NB4 (cell line): ENCODE measurements at regions not wholly inside any gene's neighbourhood (a gene's known extent, or its start where the extent isn't known, plus 50 kb on each side); places are given as distances from the start of the nearest gene placed in this dataset.

Experiments used
- DNase-seq: peaks from one replicate; pipeline ENCODE4 v3.0.0; 2010; ENCODE audit warnings: low read depth
- H3K4me3 ChIP-seq: one replicate; pipeline ENCODE4 v1.5.1; 2011; ENCODE audit warnings: mild to moderate bottlenecking, low read depth, low read length, moderate library complexity
- MAX ChIP-seq: IDR thresholded peaks from 2 replicates; pipeline ENCODE4 v1.6.1; 2011; ENCODE audit warnings: low read depth, low read length
- MYC ChIP-seq: IDR thresholded peaks from 2 replicates; pipeline ENCODE4 v1.6.1; 2011; ENCODE audit warnings: low read depth, low read length
- POLR2A ChIP-seq: IDR thresholded peaks from 2 replicates; pipeline ENCODE4 v1.6.1; 2011; ENCODE audit warnings: mild to moderate bottlenecking; ENCODE audit not compliant: insufficient read length; ENCODE audit errors: extremely low read depth
- TF ChIP-seq, protein P1 (sequence below): IDR thresholded peaks from one replicate; pipeline ENCODE4 v1.5.1; 2012; ENCODE audit warnings: low read depth, low read length

- no peak for TF ChIP-seq MAX
- TF ChIP-seq, protein P1, sequence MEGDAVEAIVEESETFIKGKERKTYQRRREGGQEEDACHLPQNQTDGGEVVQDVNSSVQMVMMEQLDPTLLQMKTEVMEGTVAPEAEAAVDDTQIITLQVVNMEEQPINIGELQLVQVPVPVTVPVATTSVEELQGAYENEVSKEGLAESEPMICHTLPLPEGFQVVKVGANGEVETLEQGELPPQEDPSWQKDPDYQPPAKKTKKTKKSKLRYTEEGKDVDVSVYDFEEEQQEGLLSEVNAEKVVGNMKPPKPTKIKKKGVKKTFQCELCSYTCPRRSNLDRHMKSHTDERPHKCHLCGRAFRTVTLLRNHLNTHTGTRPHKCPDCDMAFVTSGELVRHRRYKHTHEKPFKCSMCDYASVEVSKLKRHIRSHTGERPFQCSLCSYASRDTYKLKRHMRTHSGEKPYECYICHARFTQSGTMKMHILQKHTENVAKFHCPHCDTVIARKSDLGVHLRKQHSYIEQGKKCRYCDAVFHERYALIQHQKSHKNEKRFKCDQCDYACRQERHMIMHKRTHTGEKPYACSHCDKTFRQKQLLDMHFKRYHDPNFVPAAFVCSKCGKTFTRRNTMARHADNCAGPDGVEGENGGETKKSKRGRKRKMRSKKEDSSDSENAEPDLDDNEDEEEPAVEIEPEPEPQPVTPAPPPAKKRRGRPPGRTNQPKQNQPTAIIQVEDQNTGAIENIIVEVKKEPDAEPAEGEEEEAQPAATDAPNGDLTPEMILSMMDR: no peak
- TF ChIP-seq MYC: no peak
- no peak for TF ChIP-seq POLR2A
- no peak overlapping the region for H3K4me3 ChIP-seq
- no peak for DNase-seq
Observed at GRCh38 chr10:78223088-78223487, 189.4 kb downstream of the RPS24 start.

DNA sequence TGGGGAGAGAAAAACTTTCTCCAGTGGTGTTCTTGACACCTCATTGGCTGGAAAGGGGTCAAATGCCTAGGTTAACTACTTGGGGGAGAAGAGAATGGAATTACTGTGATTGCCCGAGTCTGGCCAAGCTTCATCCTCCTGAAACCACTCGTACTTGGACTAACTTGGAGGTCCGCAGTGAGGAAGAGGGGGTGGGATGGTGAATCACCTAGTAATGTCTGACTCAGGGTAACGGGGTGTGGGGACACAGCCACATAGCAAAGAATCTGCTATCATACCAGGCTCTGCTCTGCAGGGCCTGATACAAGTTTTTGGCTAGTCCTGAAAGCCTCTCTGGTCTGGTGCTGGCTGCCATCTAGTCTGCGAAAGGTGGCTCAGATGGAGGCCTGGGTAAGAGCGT, 190.9 kb downstream of the RPS24 start:
- TF ChIP-seq, protein P1: no peak
- no peak for TF ChIP-seq POLR2A
- no peak for TF ChIP-seq MYC
- no peak for TF ChIP-seq MAX
- no peak overlapping the region for H3K4me3 ChIP-seq
- no peak for DNase-seq

GRCh38 chr10:78225594-78225993, 191.9 kb downstream of the RPS24 start:
- no peak for DNase-seq
- H3K4me3 ChIP-seq: no peak overlapping the region
- TF ChIP-seq MYC (no peak), MAX (no peak), POLR2A (no peak)
- TF ChIP-seq, protein P1: no peak

DNA sequence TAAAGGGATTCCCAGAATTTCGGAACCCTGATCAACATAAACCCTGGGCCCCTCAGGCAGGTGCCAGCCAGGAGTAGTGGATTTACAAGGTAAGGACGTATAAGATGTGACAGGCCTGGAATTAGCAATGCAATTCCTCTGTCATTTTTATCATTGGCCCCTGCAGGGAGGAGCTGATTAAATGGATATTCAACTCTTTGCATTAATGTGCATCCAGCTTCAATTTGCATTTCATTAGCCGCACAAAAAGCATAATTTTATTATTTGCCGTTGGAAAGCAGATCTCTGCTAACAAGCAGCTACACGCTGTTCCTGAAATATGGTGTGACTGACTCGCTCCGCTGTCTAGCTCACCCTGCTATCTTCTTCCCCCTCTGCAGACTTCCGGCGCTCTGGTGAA, 195.8 kb downstream of the RPS24 start:
- DNase-seq: no peak
- H3K4me3 ChIP-seq: no peak overlapping the region
- TF ChIP-seq MAX: no peak
- TF ChIP-seq MYC: no peak
- no peak for TF ChIP-seq POLR2A
- TF ChIP-seq, protein P1: no peak

DNA sequence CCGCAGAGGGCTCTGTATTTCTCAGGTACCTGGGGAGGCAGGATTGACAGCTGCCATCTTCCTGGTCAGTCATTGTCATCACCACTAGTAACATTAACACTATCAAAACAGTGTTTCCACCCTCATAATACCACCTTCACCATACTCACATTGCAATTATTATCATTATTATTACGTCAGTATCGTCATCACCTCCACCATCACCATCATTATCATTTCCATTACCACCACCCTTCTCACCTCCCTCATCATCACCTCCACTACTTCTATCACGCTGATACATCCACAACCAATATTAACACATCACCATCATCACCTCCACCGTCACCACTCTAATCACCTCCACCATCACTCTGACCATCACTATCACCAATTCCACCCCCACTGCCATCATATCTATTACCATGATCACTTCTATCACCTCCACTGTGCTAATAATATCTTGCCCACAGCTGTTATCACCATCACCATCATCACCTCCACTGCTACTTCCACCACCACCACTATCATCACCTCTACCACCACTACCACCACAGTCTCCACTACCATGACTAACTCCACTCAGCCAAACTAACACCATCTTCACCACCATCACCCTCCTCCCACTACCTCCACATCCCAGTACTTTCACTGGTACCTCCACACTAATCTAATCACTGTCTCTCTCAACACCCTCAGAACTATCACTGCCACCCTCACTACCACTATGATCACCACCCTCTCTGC, 196.4 kb downstream of the RPS24 start:
- TF ChIP-seq, protein P1: no peak
- no peak for TF ChIP-seq MYC
- no peak for TF ChIP-seq MAX
- no peak for TF ChIP-seq POLR2A
- H3K4me3 ChIP-seq: no peak overlapping the region
- no peak for DNase-seq
